Aorta (tissue), 5 donors: ENCODE measurements at regions not wholly inside any gene's neighbourhood (a gene's known extent, or its start where the extent isn't known, plus 50 kb on each side); places are given as distances from the start of the nearest gene placed in this dataset.
A peak's percentile ranks its signal among the peaks of the same experiment; 100 is the strongest.

Experiments used
- ATAC-seq: fragments of 200-7000 bp; cut with Tn5 transposase; one replicate; pipeline ENCODE4 v1.9.1; 2022; ENCODE audit warnings: moderate library complexity; ENCODE audit not compliant: low FRiP score
- DNase-seq, 2 donors: peaks; one replicate each; pipeline ENCODE4 v3.0.0-alpha.2; 2020
- H3K27ac ChIP-seq, 2 donors: one replicate each; pipeline ENCODE4 v1.5.1; 2013; ENCODE audit warnings: low read length in 2 of 2, mild to moderate bottlenecking in 2 of 2, moderate library complexity in 2 of 2, control low read depth in 1 of 2, inconsistent platforms in 1 of 2, low read depth in 1 of 2
- H3K27me3 ChIP-seq, 2 donors: one replicate each; pipeline ENCODE4 v1.6.1; 2013; ENCODE audit warnings: control low read depth in 1 of 2, low read length in 1 of 2, mild to moderate bottlenecking in 1 of 2, moderate library complexity in 1 of 2; ENCODE audit not compliant: insufficient read depth in 2 of 2, control insufficient read depth in 1 of 2
- H3K36me3 ChIP-seq, 2 donors: one replicate each; pipeline ENCODE4 v1.6.1; 2013; ENCODE audit warnings: control low read depth in 1 of 2, low read length in 1 of 2, mild to moderate bottlenecking in 1 of 2; ENCODE audit not compliant: insufficient read depth in 2 of 2, control insufficient read depth in 1 of 2
- H3K4me1 ChIP-seq, 2 donors: one replicate each; pipeline ENCODE4 v1.6.1; 2013; ENCODE audit warnings: low read length in 2 of 2, control low read depth in 1 of 2, mild to moderate bottlenecking in 1 of 2, moderate library complexity in 1 of 2; ENCODE audit not compliant: insufficient read depth in 2 of 2, control insufficient read depth in 1 of 2
- H3K4me3 ChIP-seq, 2 donors: one replicate each; pipeline ENCODE4 v1.5.1; 2013; ENCODE audit warnings: low read length in 2 of 2, control low read depth in 1 of 2, mild to moderate bottlenecking in 1 of 2
- H3K9me3 ChIP-seq: one replicate; pipeline ENCODE4 v1.6.1; 2013; ENCODE audit warnings: mild to moderate bottlenecking, low read length; ENCODE audit not compliant: control insufficient read depth
- WGBS, 2 donors: extraction: QIAGEN DNeasy Blood & Tissue Kit; methylation state at CpG; one replicate each; pipeline ENCODE4 v1.1.7; 2013; 5-methylcytosine and 5-hydroxymethylcytosine counted together
- intact Hi-C, 2 donors: fragments of 100-400 bp; cut with DNase I; formaldehyde crosslinking; loops; one replicate each; pipeline versions ENCODE4 v1.14.2 to v1.15.0; 2022
- donor health status: healthy with polysubstance abuse.
- donor health status: Bipolar disorder and iron deficiency.
- donor health status: DM: no; HTN: no; CAD: no.
- donor health status: DM: no; HTN: no; CAD: no.
- donor health status: DM: yes; HTN: yes; CAD: no.

DNA sequence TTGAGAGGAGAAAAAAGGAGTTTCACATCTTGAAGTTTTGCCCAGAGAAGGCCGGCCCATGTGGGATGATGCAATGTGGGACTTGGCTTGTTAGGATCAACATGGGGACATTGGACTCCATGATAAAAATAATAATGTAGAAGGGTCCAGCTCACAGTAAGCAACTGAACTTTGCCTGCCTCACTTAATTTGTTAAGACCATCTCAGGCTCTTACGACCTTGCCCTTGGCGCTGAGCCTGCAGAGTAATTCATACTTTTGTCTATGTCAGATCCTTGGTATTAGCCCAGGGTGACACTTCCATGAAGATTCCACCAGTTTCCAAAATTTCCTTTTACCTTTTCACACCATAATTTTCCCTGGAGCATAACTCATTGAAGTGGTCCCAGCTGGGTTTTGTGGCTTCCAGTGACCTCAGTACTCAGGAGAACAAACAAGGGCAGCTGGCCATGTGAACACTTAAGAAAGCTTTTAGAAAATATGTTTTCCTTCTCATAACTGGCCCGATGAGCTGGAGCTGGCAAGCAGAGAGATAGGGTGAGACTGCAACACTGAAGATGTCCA is 315.4 kb upstream of the RASGRP1 start:
- peak; percentile 67 for ATAC-seq
- Histone ChIP-seq H3K4me3 (no peak overlapping the region), H3K27ac (no peak overlapping the region), H3K27me3 (no peaks in the 10 kb centered on the region), H3K4me1 (no peaks in the 10 kb centered on the region), H3K9me3 (no peaks in the 10 kb centered on the region), H3K36me3 (no peaks in the 10 kb centered on the region)
- 60% methylated on average over 4 of the region's 4 CpGs for WGBS, 2 donors
- intact Hi-C loops = no loop called here
- DNase-seq = no peak

DNA sequence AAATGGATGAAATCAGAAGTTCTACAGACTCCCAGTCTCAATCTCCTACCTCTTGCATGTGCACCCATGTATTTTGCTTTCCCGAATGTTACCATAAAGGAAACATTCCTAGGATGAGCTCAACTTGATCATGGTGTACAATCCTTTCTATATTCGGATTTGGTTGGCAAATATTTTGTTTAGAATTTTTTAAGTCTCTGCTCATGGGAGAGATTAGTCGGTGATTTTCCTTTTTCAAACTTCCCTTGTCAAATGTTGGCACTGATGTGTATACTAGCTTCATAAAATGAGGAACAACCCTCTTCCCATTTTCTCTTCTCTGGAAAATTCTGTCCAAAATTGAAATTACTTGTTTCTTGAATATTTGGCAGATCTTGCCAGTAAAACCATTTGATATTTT is 317.6 kb upstream of the RASGRP1 start:
- H3K27ac ChIP-seq = no peak overlapping the region
- no peaks in the 10 kb centered on the region for H3K4me1 ChIP-seq
- no peak overlapping the region for H3K4me3 ChIP-seq
- no peaks in the 10 kb centered on the region for H3K36me3 ChIP-seq
- 6 to 7% methylated on average over 3 of the region's 3 CpGs for WGBS, 2 donors
- no peaks in the 10 kb centered on the region for H3K9me3 ChIP-seq
- intact Hi-C loops = no loop called here
- H3K27me3 ChIP-seq = no peaks in the 10 kb centered on the region
- ATAC-seq (no peak), DNase-seq (no peak)

DNA sequence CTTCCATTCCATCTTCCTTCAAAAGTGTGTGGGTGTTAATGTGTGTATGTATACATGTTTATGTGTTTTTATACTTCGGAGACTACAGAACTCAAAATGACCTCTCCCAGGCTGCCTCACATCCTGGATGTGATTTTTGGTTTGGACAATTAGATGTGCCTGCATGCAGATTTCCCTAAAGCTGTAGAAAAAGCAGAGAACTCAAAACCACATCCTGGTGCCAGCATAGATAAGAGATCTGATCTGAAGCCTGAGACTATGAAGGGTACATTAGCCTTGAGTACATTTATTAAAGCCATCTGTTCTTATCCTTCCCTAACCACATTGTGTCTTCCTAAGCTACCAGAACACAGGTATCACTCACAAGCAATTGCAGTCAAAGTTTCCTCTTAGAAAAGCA is 319.4 kb upstream of the RASGRP1 start:
- WGBS, 2 donors = 47 to 63% methylated on average over 1 of the region's 1 CpG
- H3K27ac ChIP-seq = no peak overlapping the region
- H3K9me3 ChIP-seq = no peaks in the 10 kb centered on the region
- DNase-seq (no peak), ATAC-seq (no peak)
- H3K4me3 ChIP-seq = no peak overlapping the region
- H3K4me1 ChIP-seq = no peaks in the 10 kb centered on the region
- no peaks in the 10 kb centered on the region for H3K27me3 ChIP-seq
- H3K36me3 ChIP-seq = no peaks in the 10 kb centered on the region
- intact Hi-C loops = no loop called here

DNA sequence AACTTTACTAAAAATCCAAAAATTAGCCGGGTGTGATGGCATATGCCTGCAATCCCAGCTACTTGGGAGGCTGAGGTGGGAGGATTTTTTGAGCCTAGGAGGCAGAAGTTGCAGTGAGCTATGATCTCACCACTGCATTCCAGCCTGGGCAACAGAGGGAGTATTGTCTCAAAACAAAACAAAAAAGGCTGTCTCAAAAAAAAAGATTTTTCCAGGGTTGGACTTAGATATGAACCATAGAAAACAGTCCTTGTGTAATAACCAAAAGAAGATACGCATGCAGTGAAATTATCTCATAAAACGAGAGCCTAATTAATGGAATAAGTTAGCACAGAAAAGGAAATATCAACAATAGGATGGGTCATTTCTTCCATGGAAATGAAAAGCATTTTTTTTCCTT is 320.4 kb upstream of the RASGRP1 start:
- no peaks in the 10 kb centered on the region for H3K4me1 ChIP-seq
- 83 to 87% methylated on average over 3 of the region's 3 CpGs for WGBS, 2 donors
- H3K27me3 ChIP-seq = no peaks in the 10 kb centered on the region
- no peak overlapping the region for H3K4me3 ChIP-seq
- no peak overlapping the region for H3K27ac ChIP-seq
- H3K36me3 ChIP-seq = no peaks in the 10 kb centered on the region
- DNase-seq (no peak), ATAC-seq (no peak)
- intact Hi-C loops = no loop called here
- H3K9me3 ChIP-seq = no peaks in the 10 kb centered on the region

DNA sequence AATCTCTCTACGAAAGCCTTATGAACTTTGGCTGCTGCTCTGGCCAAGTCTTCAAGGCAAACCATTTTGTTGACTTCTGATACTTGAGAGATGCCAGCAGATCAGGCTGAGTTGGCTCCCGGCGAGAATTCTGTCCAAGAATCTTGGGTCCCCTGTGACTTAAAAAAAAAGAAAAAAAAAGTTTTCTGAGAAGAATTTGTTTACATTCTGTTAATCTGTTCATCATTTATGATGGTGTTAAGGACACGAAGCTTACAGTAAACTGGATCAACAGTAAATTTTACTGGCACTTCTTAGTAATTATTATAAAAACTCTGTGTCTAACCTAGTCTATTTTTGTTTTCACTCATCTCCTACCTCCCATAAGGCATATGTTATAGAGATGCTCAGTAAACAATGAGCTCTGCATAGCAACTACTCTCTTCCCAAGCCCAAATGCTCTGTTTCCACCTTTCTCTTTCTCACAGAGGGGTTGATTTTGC is 320.9 kb upstream of the RASGRP1 start:
- H3K9me3 ChIP-seq = no peaks in the 10 kb centered on the region
- no peaks in the 10 kb centered on the region for H3K27me3 ChIP-seq
- DNase-seq (no peak), ATAC-seq (no peak)
- H3K4me1 ChIP-seq = no peaks in the 10 kb centered on the region
- H3K36me3 ChIP-seq = no peaks in the 10 kb centered on the region
- WGBS, 2 donors = 22 to 24% methylated on average over 4 of the region's 4 CpGs
- intact Hi-C loops = no loop called here
- no peak overlapping the region for H3K27ac ChIP-seq
- no peak overlapping the region for H3K4me3 ChIP-seq

DNA sequence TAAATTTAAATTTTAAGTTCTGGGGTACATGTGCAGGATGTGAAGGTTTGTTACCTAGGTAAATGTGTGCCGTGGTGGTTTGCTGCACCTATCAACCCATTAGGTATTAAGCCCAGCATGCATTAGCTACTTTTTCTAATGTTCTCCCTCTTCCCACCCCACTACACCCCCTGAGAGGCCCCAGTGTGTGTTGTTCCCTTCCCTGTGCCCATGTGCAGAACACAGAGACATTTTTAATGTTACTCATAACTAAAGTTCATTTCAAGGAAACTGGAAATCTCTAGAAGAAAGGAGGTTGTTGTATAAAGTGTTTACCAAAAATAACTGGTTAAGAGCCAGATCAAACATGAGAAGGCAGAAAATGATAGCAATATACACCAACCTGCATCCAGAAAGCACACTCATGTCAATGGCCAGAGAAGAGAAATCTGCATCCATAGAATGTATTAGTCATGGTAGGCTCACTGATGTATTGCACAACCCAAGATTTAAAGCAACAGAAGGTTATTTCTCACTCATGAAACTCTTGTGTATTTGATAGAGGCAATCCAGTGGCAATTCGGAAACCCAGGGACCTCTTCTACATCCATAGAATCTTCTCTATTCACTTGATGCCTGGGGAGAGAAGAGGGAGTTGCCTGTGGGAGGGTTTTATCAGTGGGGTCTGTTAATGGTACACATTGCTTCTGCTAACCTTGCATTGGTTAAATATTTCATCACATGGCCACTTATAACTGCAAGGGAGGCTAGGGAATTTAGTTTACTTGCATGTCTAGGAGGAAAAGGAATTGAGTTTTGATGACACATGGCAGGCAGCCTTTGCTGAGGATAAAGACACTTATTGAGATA is 321.9 kb upstream of the RASGRP1 start:
- H3K36me3 ChIP-seq = no peaks in the 10 kb centered on the region
- no peaks in the 10 kb centered on the region for H3K27me3 ChIP-seq
- intact Hi-C loops = no loop called here
- H3K27ac ChIP-seq = no peak overlapping the region
- H3K4me3 ChIP-seq = no peak overlapping the region
- DNase-seq = no peak
- WGBS, 2 donors = 89 to 92% methylated on average over 2 of the region's 2 CpGs
- H3K4me1 ChIP-seq = no peaks in the 10 kb centered on the region
- H3K9me3 ChIP-seq = no peaks in the 10 kb centered on the region
- ATAC-seq = no peak

DNA sequence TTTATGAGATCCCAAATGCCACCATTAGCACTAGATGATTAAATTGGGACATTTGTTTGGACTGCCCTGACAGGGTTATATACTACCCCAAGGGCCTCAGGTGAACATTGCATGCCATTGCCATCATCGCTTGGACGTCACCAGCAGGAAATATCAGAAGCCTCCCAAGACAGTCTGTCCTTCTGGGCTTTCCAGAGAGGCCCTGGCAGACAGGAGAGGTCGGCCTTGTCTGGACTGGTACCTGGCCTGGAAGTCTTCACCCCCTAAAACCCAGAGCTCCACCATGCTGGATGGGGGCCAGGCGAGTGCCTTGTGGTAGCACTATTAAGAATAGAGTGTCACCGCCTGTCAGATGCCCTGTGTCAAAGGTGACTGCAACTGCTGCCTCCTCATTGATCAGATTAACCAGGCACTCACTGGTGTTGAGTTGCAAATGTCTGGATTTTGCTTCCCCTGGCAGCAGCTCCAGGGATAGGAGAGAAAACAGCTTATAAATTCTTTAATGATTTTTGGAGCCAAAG is 324.1 kb upstream of the RASGRP1 start:
- H3K36me3 ChIP-seq = no peaks in the 10 kb centered on the region
- H3K9me3 ChIP-seq = no peaks in the 10 kb centered on the region
- H3K4me1 ChIP-seq = no peaks in the 10 kb centered on the region
- intact Hi-C loops = no loop called here
- WGBS, 2 donors = 74 to 80% methylated on average over 5 of the region's 5 CpGs
- H3K27me3 ChIP-seq = no peaks in the 10 kb centered on the region
- no peak overlapping the region for H3K27ac ChIP-seq
- no peak overlapping the region for H3K4me3 ChIP-seq
- DNase-seq (no peak), ATAC-seq (no peak)

DNA sequence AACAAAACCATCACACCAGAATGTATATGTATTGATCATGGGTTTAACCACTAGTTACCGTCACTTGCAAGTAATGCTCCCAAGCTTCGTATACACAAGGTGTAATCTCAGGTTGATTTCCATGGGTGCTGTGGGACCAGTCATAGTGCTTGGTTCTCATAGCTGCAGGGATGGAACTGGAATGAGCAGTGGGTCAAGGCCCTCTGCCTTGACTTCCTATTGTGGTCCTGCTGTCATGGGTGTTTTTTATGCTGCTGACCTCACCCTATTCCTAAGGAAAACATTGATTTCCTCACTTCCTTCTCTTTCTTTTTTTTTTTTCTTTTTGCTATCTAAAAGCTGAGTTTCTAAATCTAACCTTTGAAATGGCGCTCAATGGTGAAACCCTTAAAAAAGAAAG is 325.6 kb upstream of the RASGRP1 start:
- intact Hi-C loops = no loop called here
- WGBS, 2 donors = 96 to 98% methylated on average over 3 of the region's 3 CpGs
- Histone ChIP-seq H3K27me3 (no peaks in the 10 kb centered on the region), H3K9me3 (no peaks in the 10 kb centered on the region), H3K4me3 (no peak overlapping the region), H3K36me3 (no peaks in the 10 kb centered on the region), H3K4me1 (no peaks in the 10 kb centered on the region), H3K27ac (no peak overlapping the region)
- no peak for ATAC-seq
- DNase-seq = no peak

DNA sequence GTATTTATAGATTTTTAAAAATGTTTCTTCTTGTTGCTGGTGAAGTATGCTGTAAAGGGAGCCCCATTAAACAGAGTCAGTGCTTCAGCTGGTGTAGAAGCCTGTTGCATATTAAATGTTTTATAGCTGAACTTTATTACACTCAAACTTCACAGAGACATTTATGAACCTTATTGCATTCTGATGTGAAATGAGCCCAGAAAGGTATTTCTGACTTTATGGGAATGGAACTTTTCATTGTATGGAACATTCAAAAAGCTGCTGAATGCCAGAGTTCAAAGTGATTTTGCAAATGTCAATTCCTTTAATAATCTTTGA is 329.3 kb upstream of the RASGRP1 start:
- intact Hi-C loops = no loop called here
- Histone ChIP-seq H3K27me3 (no peaks in the 10 kb centered on the region), H3K4me3 (no peak overlapping the region), H3K9me3 (no peaks in the 10 kb centered on the region), H3K4me1 (no peaks in the 10 kb centered on the region), H3K27ac (no peak overlapping the region), H3K36me3 (no peaks in the 10 kb centered on the region)
- DNase-seq (no peak), ATAC-seq (no peak)
